WERI-Rb-1 (cell line): ENCODE measurements at regions not wholly inside any gene's neighbourhood (a gene's known extent, or its start where the extent isn't known, plus 50 kb on each side); places are given as distances from the start of the nearest gene placed in this dataset.

ENCODE experiments used
- DNase-seq: peaks from one replicate; pipeline ENCODE4 v3.0.0-alpha.2; 2020
- H3K27ac ChIP-seq: fragments of 250-450 bp; sonication (Bioruptor Pico); 2 replicates; pipeline ENCODE4 v1.5.1; 2020; ENCODE audit warnings: mild to moderate bottlenecking, moderate library complexity
- H3K27me3 ChIP-seq: fragments of 250-450 bp; sonication (Bioruptor Pico); 2 replicates; pipeline ENCODE4 v1.5.1; 2021; ENCODE audit warnings: mild to moderate bottlenecking, low read depth, moderate library complexity; ENCODE audit not compliant: insufficient read depth, severe bottlenecking
- H3K36me3 ChIP-seq: fragments of 250-450 bp; sonication (Bioruptor Pico); 2 replicates; pipeline ENCODE4 v1.5.1; 2020; ENCODE audit warnings: mild to moderate bottlenecking, moderate library complexity
- H3K4me3 ChIP-seq: 2 replicates; pipeline ENCODE4 v1.5.1; 2011; ENCODE audit warnings: low read depth, mild to moderate bottlenecking, control low read depth, low read length
- H3K9me3 ChIP-seq: fragments of 250-450 bp; sonication (Bioruptor Pico); 2 replicates; pipeline ENCODE4 v1.5.1; 2021; ENCODE audit warnings: mild to moderate bottlenecking, moderate library complexity; ENCODE audit not compliant: severe bottlenecking
- CTCF ChIP-seq: IDR thresholded peaks from 2 replicates; pipeline ENCODE4 v1.5.1; 2011; ENCODE audit warnings: low read depth, mild to moderate bottlenecking, control low read depth, inconsistent platforms, low read length

- DNase-seq = no peak
- no peak for TF ChIP-seq CTCF
- H3K27me3 ChIP-seq = no peaks in the 10 kb centered on the region
- H3K27ac ChIP-seq = no peak overlapping the region
- no peak overlapping the region for H3K4me3 ChIP-seq
- H3K9me3 ChIP-seq = no peaks in the 10 kb centered on the region
- no peaks in the 10 kb centered on the region for H3K36me3 ChIP-seq
Observed at GRCh38 chr15:50837256-50837770, 71.2 kb upstream of the AP4E1 start.

GRCh38 chr15:50830477-50831354, 65.2 kb upstream of the SPPL2A start:
- Histone ChIP-seq H3K4me3 (no peak overlapping the region), H3K9me3 (no peaks in the 10 kb centered on the region), H3K27ac (no peak overlapping the region), H3K27me3 (no peaks in the 10 kb centered on the region), H3K36me3 (no peaks in the 10 kb centered on the region)
- no peak for TF ChIP-seq CTCF
- no peak for DNase-seq

- Histone ChIP-seq H3K9me3 (no peaks in the 10 kb centered on the region), H3K36me3 (no peaks in the 10 kb centered on the region), H3K4me3 (no peak overlapping the region), H3K27ac (no peak overlapping the region), H3K27me3 (no peaks in the 10 kb centered on the region)
- DNase-seq = no peak
- TF ChIP-seq CTCF = no peak
Observed at GRCh38 chr15:50828610-50829206, 63.2 kb upstream of the SPPL2A start.

GRCh38 chr15:50825946-50826345, 60.4 kb upstream of the SPPL2A start:
- no peaks in the 10 kb centered on the region for H3K9me3 ChIP-seq
- H3K36me3 ChIP-seq = no peaks in the 10 kb centered on the region
- TF ChIP-seq CTCF = no peak
- no peak overlapping the region for H3K27ac ChIP-seq
- H3K27me3 ChIP-seq = no peaks in the 10 kb centered on the region
- DNase-seq = no peak
- H3K4me3 ChIP-seq = no peak overlapping the region

GRCh38 chr15:50824514-50824913, 59.0 kb upstream of the SPPL2A start:
- no peak for DNase-seq
- H3K27ac ChIP-seq = no peak overlapping the region
- TF ChIP-seq CTCF = no peak
- no peak overlapping the region for H3K4me3 ChIP-seq
- no peaks in the 10 kb centered on the region for H3K9me3 ChIP-seq
- H3K36me3 ChIP-seq = no peaks in the 10 kb centered on the region
- H3K27me3 ChIP-seq = no peaks in the 10 kb centered on the region
